Panc1 (cell line): ENCODE measurements at regions not wholly inside any gene's neighbourhood (a gene's known extent, or its start where the extent isn't known, plus 50 kb on each side); places are given as distances from the start of the nearest gene placed in this dataset.

Experiments used
- POLR2AphosphoS5 ChIP-seq: IDR thresholded peaks from 2 replicates; pipeline ENCODE4 v1.6.1; 2012; ENCODE audit warnings: mild to moderate bottlenecking, low read depth, low read length, moderate library complexity
- TCF7L2 ChIP-seq: IDR thresholded peaks from 2 replicates; pipeline ENCODE4 v1.6.1; 2011; ENCODE audit warnings: mild to moderate bottlenecking, low read depth, low read length, inconsistent platforms
- TF ChIP-seq, protein P1 (sequence below): fragments of 450-650 bp; IDR thresholded peaks from 2 replicates; pipeline ENCODE4 v1.5.1; 2017; ENCODE audit warnings: mild to moderate bottlenecking

GRCh38 chr3:64872345-64872744, 184.5 kb upstream of the ADAMTS9 start:
- TF ChIP-seq, protein P1, sequence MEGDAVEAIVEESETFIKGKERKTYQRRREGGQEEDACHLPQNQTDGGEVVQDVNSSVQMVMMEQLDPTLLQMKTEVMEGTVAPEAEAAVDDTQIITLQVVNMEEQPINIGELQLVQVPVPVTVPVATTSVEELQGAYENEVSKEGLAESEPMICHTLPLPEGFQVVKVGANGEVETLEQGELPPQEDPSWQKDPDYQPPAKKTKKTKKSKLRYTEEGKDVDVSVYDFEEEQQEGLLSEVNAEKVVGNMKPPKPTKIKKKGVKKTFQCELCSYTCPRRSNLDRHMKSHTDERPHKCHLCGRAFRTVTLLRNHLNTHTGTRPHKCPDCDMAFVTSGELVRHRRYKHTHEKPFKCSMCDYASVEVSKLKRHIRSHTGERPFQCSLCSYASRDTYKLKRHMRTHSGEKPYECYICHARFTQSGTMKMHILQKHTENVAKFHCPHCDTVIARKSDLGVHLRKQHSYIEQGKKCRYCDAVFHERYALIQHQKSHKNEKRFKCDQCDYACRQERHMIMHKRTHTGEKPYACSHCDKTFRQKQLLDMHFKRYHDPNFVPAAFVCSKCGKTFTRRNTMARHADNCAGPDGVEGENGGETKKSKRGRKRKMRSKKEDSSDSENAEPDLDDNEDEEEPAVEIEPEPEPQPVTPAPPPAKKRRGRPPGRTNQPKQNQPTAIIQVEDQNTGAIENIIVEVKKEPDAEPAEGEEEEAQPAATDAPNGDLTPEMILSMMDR: no peak
- TF ChIP-seq POLR2AphosphoS5: no peak
- TF ChIP-seq TCF7L2: no peak
